Neuronal stem cell (in vitro differentiated cells): ENCODE measurements at regions not wholly inside any gene's neighbourhood (a gene's known extent, or its start where the extent isn't known, plus 50 kb on each side); places are given as distances from the start of the nearest gene placed in this dataset.
A peak's percentile ranks its signal among the peaks of the same experiment; 100 is the strongest.

ENCODE experiments used
- DNase-seq: peaks from one replicate; pipeline ENCODE4 v3.0.0-alpha.2; 2013; ENCODE audit warnings: low spot score
- H2AFZ ChIP-seq: one replicate; pipeline ENCODE4 v1.6.1; 2013; ENCODE audit warnings: mild to moderate bottlenecking, low read length, inconsistent platforms
- H2AK5ac ChIP-seq: 2 replicates; pipeline ENCODE4 v1.6.1; 2013; ENCODE audit warnings: low read depth, mild to moderate bottlenecking, inconsistent platforms, low read length, moderate library complexity, mixed read lengths
- H2BK120ac ChIP-seq: 2 replicates; pipeline ENCODE4 v1.6.1; 2013; ENCODE audit warnings: low read depth, mild to moderate bottlenecking, inconsistent platforms, low read length, moderate library complexity, mixed read lengths
- H2BK12ac ChIP-seq: one replicate; pipeline ENCODE4 v1.6.1; 2013; ENCODE audit warnings: low read length, inconsistent platforms
- H2BK15ac ChIP-seq: 2 replicates; pipeline ENCODE4 v1.6.1; 2013; ENCODE audit warnings: mild to moderate bottlenecking, low read length, inconsistent platforms, mixed read lengths
- H2BK5ac ChIP-seq: one replicate; pipeline ENCODE4 v1.6.1; 2013; ENCODE audit warnings: inconsistent platforms, mild to moderate bottlenecking, low read length, moderate library complexity
- H3K14ac ChIP-seq: one replicate; pipeline ENCODE4 v1.6.1; 2013; ENCODE audit warnings: low read length, inconsistent platforms
- H3K18ac ChIP-seq: 2 replicates; pipeline ENCODE4 v1.6.1; 2013; ENCODE audit warnings: low read length, inconsistent platforms
- H3K23ac ChIP-seq: 2 replicates; pipeline ENCODE4 v1.6.1; 2013; ENCODE audit warnings: low read depth, mild to moderate bottlenecking, mixed read lengths, low read length, inconsistent platforms; ENCODE audit not compliant: poor library complexity
- H3K27ac ChIP-seq: replicated peaks from 3 replicates; pipeline ENCODE4 v1.5.1; 2013; ENCODE audit warnings: low read length, inconsistent platforms
- H3K27me3 ChIP-seq, 3 experiments: 2 replicates each; pipeline ENCODE4 v1.6.1; 2013; ENCODE audit warnings: low read length in 3 of 3, mild to moderate bottlenecking in 2 of 3, inconsistent platforms in 1 of 3, low read depth in 1 of 3, mixed read lengths in 1 of 3, moderate library complexity in 1 of 3; ENCODE audit not compliant: control insufficient read depth in 3 of 3, insufficient read depth in 3 of 3
- H3K36me3 ChIP-seq, 2 donors: replicated peaks in 1 of 2; 2 replicates each; pipeline ENCODE4 v1.6.1; 2013; ENCODE audit warnings: low read length in 2 of 2; ENCODE audit not compliant: control insufficient read depth in 2 of 2, insufficient read depth in 2 of 2
- H3K4ac ChIP-seq: 2 replicates; pipeline ENCODE4 v1.6.1; 2013; ENCODE audit warnings: inconsistent platforms, mild to moderate bottlenecking, low read length, moderate library complexity
- H3K4me1 ChIP-seq, 2 donors: 1 replicate in 1 of 2; 2 replicates in 1 of 2; pipeline ENCODE4 v1.6.1; 2013; ENCODE audit warnings: low read length in 2 of 2, low read depth in 1 of 2; ENCODE audit not compliant: control insufficient read depth in 2 of 2, insufficient read depth in 1 of 2
- H3K4me2 ChIP-seq: one replicate; pipeline ENCODE4 v1.6.1; 2013; ENCODE audit warnings: mild to moderate bottlenecking, low read length, inconsistent platforms; ENCODE audit not compliant: insufficient read depth, poor library complexity, severe bottlenecking
- H3K4me3 ChIP-seq, 2 donors: 2 replicates each; pipeline ENCODE4 v1.5.1; 2013; ENCODE audit warnings: low read length in 2 of 2, mild to moderate bottlenecking in 2 of 2, inconsistent platforms in 1 of 2, moderate library complexity in 1 of 2
- H3K79me1 ChIP-seq: one replicate; pipeline ENCODE4 v1.6.1; 2013; ENCODE audit warnings: low read depth, mild to moderate bottlenecking, inconsistent platforms, low read length, moderate library complexity
- H3K9ac ChIP-seq: one replicate; pipeline ENCODE4 v1.6.1; 2013; ENCODE audit warnings: mild to moderate bottlenecking, low read depth, low read length, inconsistent platforms; ENCODE audit not compliant: poor library complexity
- H3K9me3 ChIP-seq, 2 donors: replicated peaks in 1 of 2; 2 replicates each; pipeline versions ENCODE3 to v1.6.1; 2013; ENCODE audit warnings: low read length in 2 of 2, mild to moderate bottlenecking in 2 of 2, inconsistent platforms in 1 of 2, low read depth in 1 of 2, mixed read lengths in 1 of 2, moderate library complexity in 1 of 2; ENCODE audit not compliant: control insufficient read depth in 2 of 2, insufficient read depth in 1 of 2
- H4K8ac ChIP-seq: one replicate; pipeline ENCODE4 v1.6.1; 2013; ENCODE audit warnings: low read depth, mild to moderate bottlenecking, inconsistent platforms, low read length, moderate library complexity
- H4K91ac ChIP-seq: one replicate; pipeline ENCODE4 v1.6.1; 2013; ENCODE audit warnings: low read length, low read depth, mild to moderate bottlenecking, inconsistent platforms; ENCODE audit not compliant: poor library complexity
- WGBS, 2 donors: extraction: QIAGEN DNeasy Blood & Tissue Kit; methylation state at CpG; one replicate each; pipeline ENCODE4 v1.1.7; 2013; ENCODE audit warnings: missing lambda C conversion rate in 2 of 2, mixed read lengths in 1 of 2; ENCODE audit not compliant: insufficient read length in 2 of 2, insufficient replicate concordance in 1 of 2; ENCODE audit errors: extremely low coverage in 2 of 2; 5-methylcytosine and 5-hydroxymethylcytosine counted together

- H3K4ac ChIP-seq: no peak overlapping the region
- no peak overlapping the region for H3K4me2 ChIP-seq
- H3K27me3 ChIP-seq: no peaks in the 10 kb centered on the region
- no peak overlapping the region for H2AFZ ChIP-seq
- H3K4me1 ChIP-seq: no peaks in the 10 kb centered on the region
- DNase-seq: no peak
- no peak overlapping the region for H3K27ac ChIP-seq
- no peak overlapping the region for H3K9ac ChIP-seq
- H3K14ac ChIP-seq: no peak overlapping the region
- H4K8ac ChIP-seq: no peak overlapping the region
- H3K18ac ChIP-seq: no peak overlapping the region
- H2AK5ac ChIP-seq: no peak overlapping the region
- H2BK15ac ChIP-seq: no peak overlapping the region
- H3K36me3 ChIP-seq: no peaks in the 10 kb centered on the region
- H2BK12ac ChIP-seq: no peak overlapping the region
- H2BK5ac ChIP-seq: no peak overlapping the region
- H4K91ac ChIP-seq: no peak overlapping the region
- H3K9me3 ChIP-seq: no peaks in the 10 kb centered on the region
- no CpG with 5 or more reads among the region's 1 CpG for WGBS, 2 donors
- no peak overlapping the region for H3K23ac ChIP-seq
- H2BK120ac ChIP-seq: no peak overlapping the region
- H3K79me1 ChIP-seq: no peaks in the 10 kb centered on the region
- H3K4me3 ChIP-seq: no peak overlapping the region
These were observed 839.9 kb downstream of the RAB28 start for GRCh38 chr4:12644261-12644660.

- Histone ChIP-seq H3K4ac (no peak overlapping the region), H3K79me1 (no peaks in the 10 kb centered on the region), H3K9me3 (no peaks in the 10 kb centered on the region), H3K9ac (no peak overlapping the region), H2BK5ac (no peak overlapping the region), H2BK12ac (no peak overlapping the region), H3K4me2 (no peak overlapping the region), H2BK120ac (no peak overlapping the region), H3K23ac (no peak overlapping the region), H2AFZ (no peak overlapping the region), H3K27ac (no peak overlapping the region), H4K91ac (no peak overlapping the region), H3K27me3 (no peaks in the 10 kb centered on the region), H3K4me3 (no peak overlapping the region), H4K8ac (no peak overlapping the region), H3K14ac (no peak overlapping the region), H2AK5ac (no peak overlapping the region), H3K36me3 (no peaks in the 10 kb centered on the region), H3K4me1 (no peaks in the 10 kb centered on the region), H2BK15ac (no peak overlapping the region), H3K18ac (no peak overlapping the region)
- no CpG with 5 or more reads among the region's 5 CpGs for WGBS, 2 donors
- DNase-seq: no peak
These were observed 847.9 kb downstream of the RAB28 start for GRCh38 chr4:12636191-12636590.

- no peaks in the 10 kb centered on the region for H3K9me3 ChIP-seq
- H3K79me1 ChIP-seq: no peaks in the 10 kb centered on the region
- H4K8ac ChIP-seq: no peak overlapping the region
- H3K27ac ChIP-seq: no peak overlapping the region
- H3K27me3 ChIP-seq: no peaks in the 10 kb centered on the region
- H3K36me3 ChIP-seq: no peaks in the 10 kb centered on the region
- no peak overlapping the region for H2BK15ac ChIP-seq
- H3K14ac ChIP-seq: no peak overlapping the region
- no peak overlapping the region for H4K91ac ChIP-seq
- no CpG with 5 or more reads among the region's 1 CpG for WGBS, 2 donors
- no peak overlapping the region for H2AK5ac ChIP-seq
- no peak overlapping the region for H3K4ac ChIP-seq
- H3K9ac ChIP-seq: no peak overlapping the region
- DNase-seq: no peak
- H2BK12ac ChIP-seq: no peak overlapping the region
- no peak overlapping the region for H3K4me2 ChIP-seq
- no peak overlapping the region for H2AFZ ChIP-seq
- no peak overlapping the region for H3K18ac ChIP-seq
- H3K23ac ChIP-seq: no peak overlapping the region
- no peak overlapping the region for H3K4me3 ChIP-seq
- no peak overlapping the region for H2BK5ac ChIP-seq
- H2BK120ac ChIP-seq: no peak overlapping the region
- H3K4me1 ChIP-seq: no peaks in the 10 kb centered on the region
These were observed 848.5 kb downstream of the RAB28 start for GRCh38 chr4:12635629-12636028.

GRCh38 chr4:12633053-12633651 is 851.0 kb downstream of the RAB28 start:
- H3K4ac ChIP-seq: no peak overlapping the region
- H3K27ac ChIP-seq: no peak overlapping the region
- H4K8ac ChIP-seq: no peak overlapping the region
- no peak overlapping the region for H2BK5ac ChIP-seq
- no peak overlapping the region for H3K18ac ChIP-seq
- H2AFZ ChIP-seq: no peak overlapping the region
- WGBS, 2 donors: no CpG with 5 or more reads among the region's 15 CpGs
- H2BK15ac ChIP-seq: no peak overlapping the region
- H3K79me1 ChIP-seq: no peaks in the 10 kb centered on the region
- no peak overlapping the region for H2AK5ac ChIP-seq
- peak; percentile 80 for DNase-seq
- H3K4me1 ChIP-seq: no peaks in the 10 kb centered on the region
- no peak overlapping the region for H3K23ac ChIP-seq
- H3K9ac ChIP-seq: no peak overlapping the region
- H3K9me3 ChIP-seq: no peaks in the 10 kb centered on the region
- H3K36me3 ChIP-seq: no peaks in the 10 kb centered on the region
- no peak overlapping the region for H3K14ac ChIP-seq
- H3K4me3 ChIP-seq: no peak overlapping the region
- H3K4me2 ChIP-seq: no peak overlapping the region
- H4K91ac ChIP-seq: no peak overlapping the region
- no peak overlapping the region for H2BK12ac ChIP-seq
- H2BK120ac ChIP-seq: no peak overlapping the region
- no peaks in the 10 kb centered on the region for H3K27me3 ChIP-seq
